Sigmoid colon (tissue), 6 donors: ENCODE measurements at regions not wholly inside any gene's neighbourhood (a gene's known extent, or its start where the extent isn't known, plus 50 kb on each side); places are given as distances from the start of the nearest gene placed in this dataset.

Experiments
- DNase-seq: peaks from one replicate; pipeline ENCODE4 v3.0.0-alpha.2; 2019
- H3K27ac ChIP-seq, 4 donors: fragments of 200-600 bp; sonication (generic); one replicate each; pipeline ENCODE4 v1.5.1; 2016 to 2019; ENCODE audit warnings: mild to moderate bottlenecking in 1 of 4
- H3K27me3 ChIP-seq, 3 donors: fragments of 200-600 bp; sonication (generic); one replicate each; pipeline ENCODE4 v1.5.1; 2019; ENCODE audit warnings: mild to moderate bottlenecking in 1 of 3
- H3K36me3 ChIP-seq, 4 donors: fragments of 200-600 bp; sonication (generic); one replicate each; pipeline ENCODE4 v1.5.1; 2016 to 2019
- H3K4me1 ChIP-seq, 4 donors: fragments of 200-600 bp; sonication (generic); one replicate each; pipeline ENCODE4 v1.5.1; 2017 to 2019
- H3K4me3 ChIP-seq, 4 donors: fragments of 200-600 bp; sonication (generic); one replicate each; pipeline ENCODE4 v1.5.1; 2017 to 2019; ENCODE audit warnings: mild to moderate bottlenecking in 2 of 4, moderate library complexity in 1 of 4
- H3K9me3 ChIP-seq, 4 donors: fragments of 200-600 bp in 3 of 4; sonication (generic) in 3 of 4; one replicate each; pipeline versions ENCODE4 v1.5.1 to v1.6.1; 2013 to 2019
- EP300 ChIP-seq, 4 donors: sonication (generic); formaldehyde crosslinking; IDR thresholded peaks; one replicate each; pipeline ENCODE4 v1.6.1; 2017; ENCODE audit warnings: antibody characterized with exemption in 4 of 4
- POLR2A ChIP-seq, 2 donors: fragments of 450-650 bp; IDR thresholded peaks; one replicate each; pipeline ENCODE4 v1.6.1; 2016; ENCODE audit warnings: antibody characterized with exemption in 2 of 2, mild to moderate bottlenecking in 2 of 2, moderate library complexity in 2 of 2
- POLR2AphosphoS5 ChIP-seq, 4 donors: sonication (generic); formaldehyde crosslinking; IDR thresholded peaks; one replicate each; pipeline ENCODE4 v1.6.1; 2017; ENCODE audit warnings: antibody characterized with exemption in 4 of 4
- WGBS, 2 donors: extraction: QIAGEN DNeasy Blood & Tissue Kit; methylation state at CpG; one replicate each; pipeline ENCODE4 v1.1.7; 2013; 5-methylcytosine and 5-hydroxymethylcytosine counted together
- intact Hi-C: fragments of 100-400 bp; cut with DNase I; formaldehyde crosslinking; loops from one replicate; pipeline ENCODE4 v1.15.1; 2023
- TF ChIP-seq, protein P1 (sequence below), 4 experiments: fragments of 450-650 bp in 3 of 4; fragments of 200-600 bp in 1 of 4; IDR thresholded peaks; one replicate each; pipeline ENCODE4 v1.5.1; 2016 to 2019; ENCODE audit warnings: antibody characterized with exemption in 4 of 4, mild to moderate bottlenecking in 3 of 4, moderate library complexity in 2 of 4
- donor health status: healthy with polysubstance abuse.
- donor health status: healthy.

DNA sequence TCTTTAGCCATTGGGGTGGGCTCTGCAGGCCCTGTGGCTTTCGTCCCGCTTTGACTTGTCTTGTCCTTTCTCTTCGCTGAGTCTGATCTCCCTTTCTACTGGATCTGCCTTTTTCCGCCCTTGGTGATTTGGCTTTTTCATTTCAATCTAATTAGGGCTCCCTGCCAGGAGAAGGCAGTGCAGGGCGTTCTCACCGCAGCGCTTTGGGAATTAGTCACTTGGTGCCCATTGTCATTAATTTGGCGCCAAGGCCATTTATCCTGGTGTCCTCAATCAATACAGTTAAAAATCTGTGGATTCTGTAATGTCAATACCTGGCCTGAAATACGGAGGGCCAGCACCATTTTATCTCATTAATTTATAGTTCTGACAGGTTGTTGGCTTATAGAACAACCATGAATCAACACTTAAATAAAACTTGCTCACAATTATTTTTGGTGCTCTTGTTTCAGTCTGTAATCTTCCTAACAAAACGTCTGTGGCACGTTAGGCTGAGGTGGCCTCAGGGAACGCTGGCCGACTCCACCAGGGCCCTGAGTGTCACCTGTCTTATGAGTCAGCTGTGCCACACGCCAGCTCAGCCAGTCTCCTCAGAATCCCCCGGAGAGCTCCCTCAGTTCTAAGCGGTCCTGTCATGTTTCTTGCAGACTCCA lies 115.7 kb downstream of the BEGAIN start:
- H3K27ac ChIP-seq, result no peak overlapping the region
- H3K4me1 ChIP-seq, result no peaks in the 10 kb centered on the region
- H3K4me3 ChIP-seq, result no peak overlapping the region
- TF ChIP-seq POLR2AphosphoS5 (IDR thresholded peaks at IDR 0.05) (no peak), EP300 (IDR thresholded peaks at IDR 0.05) (no peak), POLR2A (IDR thresholded peaks at IDR 0.05) (no peak)
- TF ChIP-seq, protein P1, sequence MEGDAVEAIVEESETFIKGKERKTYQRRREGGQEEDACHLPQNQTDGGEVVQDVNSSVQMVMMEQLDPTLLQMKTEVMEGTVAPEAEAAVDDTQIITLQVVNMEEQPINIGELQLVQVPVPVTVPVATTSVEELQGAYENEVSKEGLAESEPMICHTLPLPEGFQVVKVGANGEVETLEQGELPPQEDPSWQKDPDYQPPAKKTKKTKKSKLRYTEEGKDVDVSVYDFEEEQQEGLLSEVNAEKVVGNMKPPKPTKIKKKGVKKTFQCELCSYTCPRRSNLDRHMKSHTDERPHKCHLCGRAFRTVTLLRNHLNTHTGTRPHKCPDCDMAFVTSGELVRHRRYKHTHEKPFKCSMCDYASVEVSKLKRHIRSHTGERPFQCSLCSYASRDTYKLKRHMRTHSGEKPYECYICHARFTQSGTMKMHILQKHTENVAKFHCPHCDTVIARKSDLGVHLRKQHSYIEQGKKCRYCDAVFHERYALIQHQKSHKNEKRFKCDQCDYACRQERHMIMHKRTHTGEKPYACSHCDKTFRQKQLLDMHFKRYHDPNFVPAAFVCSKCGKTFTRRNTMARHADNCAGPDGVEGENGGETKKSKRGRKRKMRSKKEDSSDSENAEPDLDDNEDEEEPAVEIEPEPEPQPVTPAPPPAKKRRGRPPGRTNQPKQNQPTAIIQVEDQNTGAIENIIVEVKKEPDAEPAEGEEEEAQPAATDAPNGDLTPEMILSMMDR (IDR thresholded peaks at IDR 0.05), result no peak
- H3K9me3 ChIP-seq, result no peaks in the 10 kb centered on the region
- H3K36me3 ChIP-seq, result peaks cover 0 to 3% (median 0%) of the 10 kb centered on the region in 4 donors
- no peak for DNase-seq
- no peaks in the 10 kb centered on the region for H3K27me3 ChIP-seq
- 88 to 92% methylated on average over 16 of the region's 16 CpGs for WGBS, 2 donors
- intact Hi-C loops, result no loop called here

DNA sequence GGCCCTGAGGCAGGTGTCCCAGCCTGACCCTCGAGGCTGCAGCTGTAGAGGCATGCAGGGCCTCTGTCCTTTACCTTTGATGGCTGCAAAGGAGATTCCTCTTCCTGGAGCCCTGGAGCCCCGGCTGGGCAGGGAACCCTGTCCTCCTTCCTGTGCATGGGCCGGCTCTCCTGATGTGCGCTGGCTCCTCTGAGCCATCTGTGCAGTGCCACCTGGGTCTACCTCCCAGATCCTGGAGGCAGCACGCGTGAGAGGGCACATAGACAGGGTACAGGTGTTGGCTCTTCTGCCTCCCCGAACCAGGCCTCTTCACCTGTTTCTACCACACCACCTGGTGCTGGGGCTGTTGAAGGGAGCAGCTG lies 115.1 kb downstream of the BEGAIN start:
- Histone ChIP-seq H3K4me3 (no peak overlapping the region), H3K27me3 (no peaks in the 10 kb centered on the region), H3K4me1 (no peaks in the 10 kb centered on the region), H3K27ac (no peak overlapping the region), H3K9me3 (no peaks in the 10 kb centered on the region), H3K36me3 (peaks cover 0 to 3% (median 0%) of the 10 kb centered on the region in 4 donors)
- no peak for DNase-seq
- intact Hi-C loops, result no loop called here
- TF ChIP-seq EP300 (IDR thresholded peaks at IDR 0.05) (no peak), POLR2A (IDR thresholded peaks at IDR 0.05) (no peak), POLR2AphosphoS5 (IDR thresholded peaks at IDR 0.05) (no peak)
- TF ChIP-seq, protein P1 (IDR thresholded peaks at IDR 0.05), result no peak
- WGBS, 2 donors, result 76 to 86% methylated on average over 7 of the region's 7 CpGs

DNA sequence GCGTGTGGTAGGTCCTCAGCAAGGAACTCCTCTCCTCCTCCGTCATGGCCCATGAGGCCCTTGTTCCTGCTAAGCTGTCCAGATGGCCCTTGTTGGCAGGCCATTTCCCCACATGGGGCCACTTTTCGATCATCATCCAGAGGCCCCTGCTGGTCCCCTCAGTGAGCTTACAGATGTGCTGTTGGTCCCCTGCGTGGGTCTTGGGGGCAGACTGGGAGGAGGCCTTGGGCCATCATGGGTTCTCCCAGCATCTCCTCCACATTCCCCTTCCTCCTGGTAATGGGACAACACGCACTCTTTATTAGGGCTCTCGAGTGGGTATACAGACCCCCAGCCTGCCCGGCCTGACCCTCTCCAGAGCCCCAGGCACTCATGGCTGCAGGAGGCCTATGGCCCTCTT lies 114.7 kb downstream of the BEGAIN start:
- Histone ChIP-seq H3K27me3 (no peaks in the 10 kb centered on the region), H3K4me1 (no peaks in the 10 kb centered on the region), H3K27ac (no peak overlapping the region), H3K4me3 (no peak overlapping the region), H3K9me3 (no peaks in the 10 kb centered on the region), H3K36me3 (peaks cover 0 to 3% (median 0%) of the 10 kb centered on the region in 4 donors)
- intact Hi-C loops, result no loop called here
- TF ChIP-seq POLR2A (IDR thresholded peaks at IDR 0.05), result no peak
- no peak for TF ChIP-seq POLR2AphosphoS5 (IDR thresholded peaks at IDR 0.05)
- TF ChIP-seq, protein P1 (IDR thresholded peaks at IDR 0.05), result no peak
- TF ChIP-seq EP300 (IDR thresholded peaks at IDR 0.05), result no peak
- DNase-seq, result no peak
- WGBS, 2 donors, result 97% methylated on average over 7 of the region's 7 CpGs

DNA sequence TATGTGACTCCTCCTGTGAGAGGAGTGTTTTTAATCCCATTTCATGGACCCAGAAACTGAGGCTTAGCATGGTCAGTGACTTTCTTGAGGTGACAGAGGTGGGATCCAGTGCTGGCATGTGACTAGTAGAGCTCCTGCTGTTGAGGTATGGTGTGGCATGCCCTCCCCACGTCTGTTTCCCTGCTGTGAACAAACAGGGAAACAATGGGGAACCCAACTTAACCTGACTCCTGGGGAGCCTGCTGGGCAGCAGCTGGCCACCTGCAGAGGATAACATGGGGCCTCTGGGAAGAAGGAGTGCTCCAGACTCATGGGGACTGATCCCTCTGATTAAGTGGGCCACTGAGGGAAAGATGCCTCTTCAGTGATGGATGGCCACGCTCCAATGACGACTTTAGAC lies 114.0 kb downstream of the BEGAIN start:
- no peak for DNase-seq
- H3K4me3 ChIP-seq, result no peak overlapping the region
- 86 to 92% methylated on average over 3 of the region's 3 CpGs for WGBS, 2 donors
- H3K36me3 ChIP-seq, result peaks cover 0 to 3% (median 0%) of the 10 kb centered on the region in 4 donors
- H3K27me3 ChIP-seq, result no peaks in the 10 kb centered on the region
- no peak overlapping the region for H3K27ac ChIP-seq
- H3K4me1 ChIP-seq, result no peaks in the 10 kb centered on the region
- intact Hi-C loops, result no loop called here
- no peak for TF ChIP-seq POLR2AphosphoS5 (IDR thresholded peaks at IDR 0.05)
- TF ChIP-seq EP300 (IDR thresholded peaks at IDR 0.05), result no peak
- TF ChIP-seq, protein P1 (IDR thresholded peaks at IDR 0.05), result no peak
- no peak for TF ChIP-seq POLR2A (IDR thresholded peaks at IDR 0.05)
- H3K9me3 ChIP-seq, result no peaks in the 10 kb centered on the region

DNA sequence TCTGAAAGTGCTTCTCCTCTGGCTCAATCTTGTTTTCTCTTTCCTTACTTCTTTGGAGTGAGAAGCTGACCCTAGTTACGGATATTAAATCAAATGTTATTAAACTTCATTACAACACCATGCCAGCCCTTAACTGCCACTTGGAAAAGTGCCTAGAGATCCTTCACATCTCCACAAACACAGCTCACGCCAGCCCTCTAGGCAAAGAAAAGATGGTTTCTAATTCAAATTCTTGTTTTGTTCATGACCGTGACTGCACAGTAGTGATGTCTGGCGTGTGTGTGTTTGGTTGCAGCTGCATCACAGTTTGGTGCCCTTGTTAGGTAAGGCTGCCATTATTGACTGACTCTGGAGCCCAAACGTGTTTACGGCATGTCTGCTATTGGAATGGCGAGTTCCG lies 113.0 kb downstream of the BEGAIN start:
- Histone ChIP-seq H3K4me1 (no peaks in the 10 kb centered on the region), H3K27me3 (no peaks in the 10 kb centered on the region), H3K9me3 (no peaks in the 10 kb centered on the region), H3K36me3 (peaks cover 0 to 3% (median 0%) of the 10 kb centered on the region in 4 donors), H3K4me3 (no peak overlapping the region), H3K27ac (no peak overlapping the region)
- no peak for DNase-seq
- 88 to 93% methylated on average over 8 of the region's 8 CpGs for WGBS, 2 donors
- TF ChIP-seq POLR2A (IDR thresholded peaks at IDR 0.05) (no peak), EP300 (IDR thresholded peaks at IDR 0.05) (no peak)
- intact Hi-C loops, result no loop called here
